T-cell (primary cell): ENCODE measurements at regions not wholly inside any gene's neighbourhood (a gene's known extent, or its start where the extent isn't known, plus 50 kb on each side); places are given as distances from the start of the nearest gene placed in this dataset.

Source experiments
- ATAC-seq, 4 experiments: fragments of 200-7000 bp in 3 of 4; fragments of 150-1000 bp in 1 of 4; cut with Tn5 transposase; replicated peaks in 1 of 4; 1 replicate in 3 of 4; 2 replicates in 1 of 4; pipeline ENCODE4 v1.10.0; 2021; ENCODE audit warnings: moderate library complexity in 3 of 4, mild to moderate bottlenecking in 2 of 4, moderate number of reproducible peaks in 1 of 4
- CTCF ChIA-PET, 2 donors: fragments of 300-600 bp; sonication (Branson Sonifier 250); formaldehyde crosslinking; loops; one replicate each; lab custom pipeline; 2022; ENCODE audit warnings: antibody characterized with exemption in 2 of 2; lab: Charles Lee
- POLR2A ChIA-PET, 2 donors: fragments of 300-600 bp; sonication (Branson Sonifier 250); formaldehyde crosslinking; loops; one replicate each; lab custom pipeline; 2022; ENCODE audit warnings: antibody characterized with exemption in 2 of 2; lab: Charles Lee
- DNase-seq, 35 experiments: peaks; one replicate each; pipeline versions ENCODE4 v3.0.0 to v3.0.0-alpha.2; 2013 to 2023
- H3K27ac ChIP-seq: one replicate; pipeline ENCODE4 v1.5.1; 2013; ENCODE audit warnings: low read length
- H3K27me3 ChIP-seq, 2 experiments: replicated peaks in 1 of 2; 1 replicate in 1 of 2; 2 replicates in 1 of 2; pipeline versions ENCODE4 v1.6.1 to v1.7.0; 2013; ENCODE audit warnings: low read length in 1 of 2, mixed read lengths in 1 of 2; ENCODE audit not compliant: control insufficient read depth in 2 of 2, insufficient read depth in 2 of 2; ENCODE audit errors: extremely low read depth in 1 of 2
- H3K36me3 ChIP-seq, 2 donors: 1 replicate in 1 of 2; 2 replicates in 1 of 2; pipeline versions ENCODE4 v1.6.1 to v1.7.0; 2013; ENCODE audit warnings: low read length in 1 of 2; ENCODE audit not compliant: control insufficient read depth in 2 of 2, insufficient read depth in 1 of 2; ENCODE audit errors: extremely low read depth in 1 of 2
- H3K4me1 ChIP-seq, 2 experiments: 1 replicate in 1 of 2; 2 replicates in 1 of 2; pipeline versions ENCODE4 v1.6.1 to v1.7.0; 2013; ENCODE audit warnings: low read length in 2 of 2, mixed read lengths in 1 of 2; ENCODE audit not compliant: insufficient read depth in 2 of 2, control insufficient read depth in 1 of 2; ENCODE audit errors: extremely low read depth in 1 of 2
- H3K4me3 ChIP-seq, 2 donors: 1 replicate in 1 of 2; 2 replicates in 1 of 2; pipeline versions ENCODE4 v1.5.1 to v1.7.0; 2013; ENCODE audit warnings: mild to moderate bottlenecking in 2 of 2, low read length in 1 of 2, moderate library complexity in 1 of 2; ENCODE audit not compliant: control insufficient read depth in 1 of 2; ENCODE audit errors: extremely low read depth in 1 of 2
- H3K9me3 ChIP-seq: 2 replicates; pipeline ENCODE4 v1.7.0; 2013
- H3K27ac Mint-ChIP-seq, 2 donors: one replicate each; pipeline ENCODE4 v1.8.0; 2020 to 2021; ENCODE audit warnings: mild to moderate bottlenecking in 2 of 2, mixed read lengths in 2 of 2
- H3K27me3 Mint-ChIP-seq, 2 donors: one replicate each; pipeline ENCODE4 v1.8.0; 2021 to 2022; ENCODE audit warnings: mixed read lengths in 2 of 2
- H3K36me3 Mint-ChIP-seq: one replicate; pipeline ENCODE4 v1.8.0; 2021; ENCODE audit warnings: mixed read lengths
- H3K4me1 Mint-ChIP-seq, 3 donors: one replicate each; pipeline ENCODE4 v1.8.0; 2020 to 2022; ENCODE audit warnings: mixed read lengths in 3 of 3, mild to moderate bottlenecking in 1 of 3
- H3K4me3 Mint-ChIP-seq, 3 donors: one replicate each; pipeline ENCODE4 v1.8.0; 2020 to 2022; ENCODE audit warnings: mild to moderate bottlenecking in 3 of 3, mixed read lengths in 3 of 3, moderate library complexity in 3 of 3
- H3K9me3 Mint-ChIP-seq, 3 donors: one replicate each; pipeline ENCODE4 v1.8.0; 2020 to 2022; ENCODE audit warnings: mixed read lengths in 3 of 3

DNA sequence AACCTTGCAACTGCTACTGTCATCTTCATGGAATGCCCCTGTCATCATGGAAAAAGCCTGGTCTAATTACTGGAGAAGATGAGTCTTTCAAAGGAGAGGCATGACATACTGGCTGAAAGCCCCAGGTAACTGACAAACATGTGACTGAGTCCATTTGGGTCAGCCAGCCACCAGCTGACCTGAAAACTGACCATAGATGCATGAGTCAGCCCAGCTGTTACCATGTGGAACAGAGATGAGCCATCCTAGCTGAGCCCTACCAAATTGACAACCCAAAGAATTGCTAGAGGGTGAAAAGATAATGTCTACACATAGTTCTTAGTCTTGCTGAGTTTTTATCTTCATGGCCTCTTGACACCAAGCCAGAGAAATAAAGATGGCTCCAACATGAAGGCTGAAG is 311.8 kb downstream of the UTP18 start:
- no peak overlapping the region for H3K4me3 ChIP-seq
- POLR2A ChIA-PET: no interaction called here
- H3K36me3 Mint-ChIP-seq: no peaks in the 10 kb centered on the region
- no peaks in the 10 kb centered on the region for H3K4me1 Mint-ChIP-seq
- peaks cover 0 to 16% of the 10 kb centered on the region in 2 experiments for H3K27me3 ChIP-seq
- no peak overlapping the region for H3K27ac Mint-ChIP-seq
- H3K9me3 ChIP-seq: no peaks in the 10 kb centered on the region
- ATAC-seq: no peak
- peaks cover 39 to 41% of the 10 kb centered on the region in 2 donors for H3K27me3 Mint-ChIP-seq
- H3K27ac ChIP-seq: no peak overlapping the region
- no peaks in the 10 kb centered on the region for H3K4me1 ChIP-seq
- H3K4me3 Mint-ChIP-seq: no peak overlapping the region
- H3K9me3 Mint-ChIP-seq: peaks cover 4 to 9% (median 9%) of the 10 kb centered on the region in 3 donors
- CTCF ChIA-PET: no interaction called here
- H3K36me3 ChIP-seq: no peaks in the 10 kb centered on the region
- DNase-seq: no peak
